Omental fat pad (tissue), 3 donors: ENCODE measurements at regions not wholly inside any gene's neighbourhood (a gene's known extent, or its start where the extent isn't known, plus 50 kb on each side); places are given as distances from the start of the nearest gene placed in this dataset.

ENCODE experiments used
- ATAC-seq: fragments of 150-250 bp; one replicate; pipeline ENCODE4 v1.9.1; 2016; ENCODE audit warnings: mild to moderate bottlenecking, moderate library complexity; ENCODE audit not compliant: low FRiP score
- DNase-seq: peaks from one replicate; pipeline ENCODE4 v3.0.0-alpha.2; 2019; ENCODE audit warnings: low spot score
- CTCF ChIP-seq, 3 donors: fragments of 450-650 bp; IDR thresholded peaks; one replicate each; pipeline ENCODE4 v1.5.1; 2016 to 2017; ENCODE audit warnings: antibody characterized with exemption in 3 of 3, mild to moderate bottlenecking in 3 of 3, moderate library complexity in 2 of 3

- ATAC-seq (no peak), DNase-seq (no peak)
- no peak for TF ChIP-seq CTCF (IDR thresholded peaks at IDR 0.05)
Observed at GRCh38 chr4:65968831-65969558, 298.7 kb upstream of the EPHA5 start.

GRCh38 chr4:65960751-65961150 lies 290.5 kb upstream of the EPHA5 start:
- no peak for TF ChIP-seq CTCF (IDR thresholded peaks at IDR 0.05)
- ATAC-seq (no peak), DNase-seq (no peak)

- ATAC-seq (no peak), DNase-seq (no peak)
- no peak for TF ChIP-seq CTCF (IDR thresholded peaks at IDR 0.05)
Observed at GRCh38 chr4:65954416-65954815, 284.1 kb upstream of the EPHA5 start.

- DNase-seq (no peak), ATAC-seq (no peak)
- no peak for TF ChIP-seq CTCF (IDR thresholded peaks at IDR 0.05)
Observed at GRCh38 chr4:65951177-65951576, 280.9 kb upstream of the EPHA5 start.

- ATAC-seq = no peak
- TF ChIP-seq CTCF (IDR thresholded peaks at IDR 0.05) = no peak
Observed at GRCh38 chr4:65943076-65943475, 272.8 kb upstream of the EPHA5 start.

GRCh38 chr4:65924843-65925242 lies 254.6 kb upstream of the EPHA5 start:
- TF ChIP-seq CTCF (IDR thresholded peaks at IDR 0.05) = no peak
- no peak for ATAC-seq
- no peak for DNase-seq

More at GRCh38 chr4:65943076-65943475, 272.8 kb upstream of the EPHA5 start:
- DNase-seq = no peak

GRCh38 chr4:65923616-65924015 lies 253.3 kb upstream of the EPHA5 start:
- ATAC-seq (no peak), DNase-seq (no peak)
- TF ChIP-seq CTCF (IDR thresholded peaks at IDR 0.05) = no peak
